SK-N-MC (cell line): ENCODE measurements at regions not wholly inside any gene's neighbourhood (a gene's known extent, or its start where the extent isn't known, plus 50 kb on each side); places are given as distances from the start of the nearest gene placed in this dataset.

ENCODE experiments used
- DNase-seq: peaks from one replicate; pipeline ENCODE4 v3.0.0-alpha.2; 2011; ENCODE audit warnings: low read depth, low spot score
- H3K27ac ChIP-seq: fragments of 200-600 bp; sonication (generic); 2 replicates; pipeline ENCODE4 v1.5.1; 2016; ENCODE audit warnings: mixed run types
- H3K36me3 ChIP-seq: fragments of 200-600 bp; sonication (generic); 2 replicates; pipeline ENCODE4 v1.6.1; 2017; ENCODE audit warnings: antibody characterized with exemption, low read length, mixed read lengths; ENCODE audit not compliant: insufficient read depth
- H3K4me3 ChIP-seq: fragments of 200-600 bp; sonication (generic); 2 replicates; pipeline ENCODE4 v1.5.1; 2016
- H3K9ac ChIP-seq: fragments of 200-600 bp; sonication (generic); 2 replicates; pipeline ENCODE4 v1.8.0; 2017; ENCODE audit warnings: mixed run types, mixed read lengths; ENCODE audit not compliant: insufficient read length
- H3K9me3 ChIP-seq: fragments of 200-600 bp; sonication (generic); 2 replicates; pipeline ENCODE4 v1.6.1; 2017; ENCODE audit warnings: low read depth, mild to moderate bottlenecking, antibody characterized with exemption, low read length, moderate library complexity, mixed read lengths
- EZH2 ChIP-seq: fragments of 200-600 bp; sonication (generic); IDR thresholded peaks from one replicate; pipeline ENCODE4 v1.6.1; 2017; ENCODE audit warnings: antibody characterized with exemption
- FOXP2 ChIP-seq: optimal IDR thresholded peaks from 2 replicates; pipeline ENCODE3; 2011; ENCODE audit warnings: mild to moderate bottlenecking, moderate library complexity; ENCODE audit not compliant: insufficient read depth; ENCODE audit errors: extremely low read length, control extremely low read depth
- POLR2AphosphoS5 ChIP-seq: IDR thresholded peaks from 2 replicates; pipeline ENCODE4 v1.6.1; 2012; ENCODE audit warnings: mild to moderate bottlenecking, low read depth, low read length, borderline replicate concordance

- H3K36me3 ChIP-seq, result no peaks in the 10 kb centered on the region
- H3K9ac ChIP-seq, result no peak overlapping the region
- H3K4me3 ChIP-seq, result no peak overlapping the region; the same call in 1 of the 2 replicates
- H3K9me3 ChIP-seq, result no peaks in the 10 kb centered on the region
- TF ChIP-seq FOXP2 (no peak), EZH2 (no peak), POLR2AphosphoS5 (no peak)
- no peak overlapping the region for H3K27ac ChIP-seq
- DNase-seq, result no peak
These were observed 103.1 kb upstream of the KAZN start for GRCh38 chr1:14495381-14495780.

- no peak for DNase-seq
These were observed 102.5 kb upstream of the KAZN start for GRCh38 chr1:14495996-14496395.

GRCh38 chr1:14498839-14499238 lies 99.6 kb upstream of the KAZN start:
- H3K4me3 ChIP-seq, result no peak overlapping the region
- no peaks in the 10 kb centered on the region for H3K36me3 ChIP-seq
- no peak overlapping the region for H3K9ac ChIP-seq
- no peak overlapping the region for H3K27ac ChIP-seq
- no peak for TF ChIP-seq EZH2
- TF ChIP-seq FOXP2, result no peak
- TF ChIP-seq POLR2AphosphoS5, result no peak
- no peak for DNase-seq
- H3K9me3 ChIP-seq, result no peaks in the 10 kb centered on the region

More at GRCh38 chr1:14495996-14496395, 102.5 kb upstream of the KAZN start:
- Histone ChIP-seq H3K27ac (no peak overlapping the region), H3K9me3 (no peaks in the 10 kb centered on the region), H3K4me3 (peak overlapping the region; percentile 40), H3K9ac (no peak overlapping the region), H3K36me3 (no peaks in the 10 kb centered on the region)
- TF ChIP-seq FOXP2 (no peak), EZH2 (no peak), POLR2AphosphoS5 (no peak)

GRCh38 chr1:14499312-14500040 lies 99.0 kb upstream of the KAZN start:
- Histone ChIP-seq H3K9ac (no peak overlapping the region), H3K27ac (no peak overlapping the region), H3K4me3 (no peak overlapping the region), H3K9me3 (no peaks in the 10 kb centered on the region), H3K36me3 (no peaks in the 10 kb centered on the region)
- TF ChIP-seq EZH2 (no peak), FOXP2 (no peak), POLR2AphosphoS5 (no peak)
- no peak for DNase-seq

GRCh38 chr1:14500041-14500440 lies 98.4 kb upstream of the KAZN start:
- Histone ChIP-seq H3K9me3 (no peaks in the 10 kb centered on the region), H3K36me3 (no peaks in the 10 kb centered on the region), H3K9ac (no peak overlapping the region), H3K4me3 (no peak overlapping the region), H3K27ac (no peak overlapping the region)
- no peak for DNase-seq
- TF ChIP-seq EZH2 (no peak), FOXP2 (no peak), POLR2AphosphoS5 (no peak)

- no peak for DNase-seq
- Histone ChIP-seq H3K9ac (no peak overlapping the region), H3K36me3 (no peaks in the 10 kb centered on the region), H3K4me3 (no peak overlapping the region), H3K27ac (no peak overlapping the region), H3K9me3 (no peaks in the 10 kb centered on the region)
- TF ChIP-seq EZH2 (no peak), POLR2AphosphoS5 (no peak), FOXP2 (no peak)
These were observed 97.6 kb upstream of the KAZN start for GRCh38 chr1:14500912-14501311.

- no peak overlapping the region for H3K4me3 ChIP-seq
- no peak overlapping the region for H3K27ac ChIP-seq
- H3K9ac ChIP-seq, result no peak overlapping the region
- DNase-seq, result no peak
- H3K36me3 ChIP-seq, result no peaks in the 10 kb centered on the region
- H3K9me3 ChIP-seq, result no peaks in the 10 kb centered on the region
- TF ChIP-seq EZH2 (no peak), POLR2AphosphoS5 (no peak), FOXP2 (no peak)
These were observed 94.0 kb upstream of the KAZN start for GRCh38 chr1:14504517-14504916.

- Histone ChIP-seq H3K27ac (no peak overlapping the region), H3K4me3 (no peak overlapping the region), H3K36me3 (no peaks in the 10 kb centered on the region), H3K9me3 (no peaks in the 10 kb centered on the region), H3K9ac (no peak overlapping the region)
- DNase-seq, result no peak
- TF ChIP-seq FOXP2 (no peak), EZH2 (no peak), POLR2AphosphoS5 (no peak)
These were observed 91.8 kb upstream of the KAZN start for GRCh38 chr1:14506471-14507255.

GRCh38 chr1:14507262-14507661 lies 91.2 kb upstream of the KAZN start:
- Histone ChIP-seq H3K9ac (no peak overlapping the region), H3K9me3 (no peaks in the 10 kb centered on the region), H3K4me3 (no peak overlapping the region), H3K27ac (no peak overlapping the region), H3K36me3 (no peaks in the 10 kb centered on the region)
- TF ChIP-seq POLR2AphosphoS5 (no peak), EZH2 (no peak), FOXP2 (no peak)
- DNase-seq, result no peak
